AG09319 (cell line): ENCODE measurements at regions not wholly inside any gene's neighbourhood (a gene's known extent, or its start where the extent isn't known, plus 50 kb on each side); places are given as distances from the start of the nearest gene placed in this dataset.
"Not testable (repeated sequence)": the region's sequence is repeated elsewhere in the genome, so short reads cannot be mapped to it uniquely, and the experiment has no call there.

Source experiments
- DNase-seq: peaks from one replicate; pipeline ENCODE4 v3.0.0-alpha.2; 2010; ENCODE audit warnings: low read depth; ENCODE audit errors: extremely low read depth
- TF ChIP-seq, protein P1 (sequence below): IDR thresholded peaks from 2 replicates; pipeline ENCODE4 v1.5.1; 2011; ENCODE audit warnings: low read depth, mild to moderate bottlenecking, inconsistent platforms, low read length, moderate library complexity

DNA sequence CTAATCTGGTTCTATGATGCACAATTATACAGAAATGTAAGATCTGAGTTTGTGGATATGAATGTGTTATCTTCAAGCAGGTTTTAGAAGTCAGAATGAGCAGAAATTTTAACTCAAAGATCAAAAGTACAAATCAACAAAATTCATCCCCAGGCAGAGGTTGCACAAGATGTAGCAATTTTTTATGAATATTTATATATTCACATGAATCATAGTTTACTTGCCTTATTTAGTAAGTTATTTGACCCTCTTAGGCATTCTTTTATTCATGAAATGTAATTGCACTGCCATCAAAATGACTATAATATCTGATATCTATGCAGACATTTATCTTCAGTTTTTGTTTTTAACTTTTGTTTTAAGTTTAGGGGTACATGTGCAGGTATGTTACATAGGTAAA, 103.1 kb upstream of the DAZL start:
- no peak for DNase-seq
- TF ChIP-seq, protein P1, sequence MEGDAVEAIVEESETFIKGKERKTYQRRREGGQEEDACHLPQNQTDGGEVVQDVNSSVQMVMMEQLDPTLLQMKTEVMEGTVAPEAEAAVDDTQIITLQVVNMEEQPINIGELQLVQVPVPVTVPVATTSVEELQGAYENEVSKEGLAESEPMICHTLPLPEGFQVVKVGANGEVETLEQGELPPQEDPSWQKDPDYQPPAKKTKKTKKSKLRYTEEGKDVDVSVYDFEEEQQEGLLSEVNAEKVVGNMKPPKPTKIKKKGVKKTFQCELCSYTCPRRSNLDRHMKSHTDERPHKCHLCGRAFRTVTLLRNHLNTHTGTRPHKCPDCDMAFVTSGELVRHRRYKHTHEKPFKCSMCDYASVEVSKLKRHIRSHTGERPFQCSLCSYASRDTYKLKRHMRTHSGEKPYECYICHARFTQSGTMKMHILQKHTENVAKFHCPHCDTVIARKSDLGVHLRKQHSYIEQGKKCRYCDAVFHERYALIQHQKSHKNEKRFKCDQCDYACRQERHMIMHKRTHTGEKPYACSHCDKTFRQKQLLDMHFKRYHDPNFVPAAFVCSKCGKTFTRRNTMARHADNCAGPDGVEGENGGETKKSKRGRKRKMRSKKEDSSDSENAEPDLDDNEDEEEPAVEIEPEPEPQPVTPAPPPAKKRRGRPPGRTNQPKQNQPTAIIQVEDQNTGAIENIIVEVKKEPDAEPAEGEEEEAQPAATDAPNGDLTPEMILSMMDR = no peak

DNA sequence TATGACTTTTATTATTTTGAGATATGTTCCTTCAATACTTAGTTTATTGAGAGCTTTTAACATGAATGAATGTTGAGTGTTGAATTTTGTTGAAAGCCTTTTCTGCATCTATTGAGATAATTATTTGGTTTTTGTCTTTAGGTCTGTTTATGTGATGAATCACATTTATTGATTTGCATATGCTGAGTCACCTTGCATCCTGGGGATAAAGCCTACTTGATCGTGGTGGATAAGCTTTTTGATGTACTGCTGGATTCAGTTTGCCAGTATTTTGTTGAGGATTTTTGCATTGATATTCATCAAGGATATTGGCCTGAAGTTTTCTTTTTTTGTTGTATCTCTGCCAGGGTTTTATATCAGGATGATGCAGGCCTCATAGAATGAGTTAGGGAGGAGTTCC, 106.5 kb upstream of the DAZL start:
- DNase-seq = not testable (repeated sequence)

DNA sequence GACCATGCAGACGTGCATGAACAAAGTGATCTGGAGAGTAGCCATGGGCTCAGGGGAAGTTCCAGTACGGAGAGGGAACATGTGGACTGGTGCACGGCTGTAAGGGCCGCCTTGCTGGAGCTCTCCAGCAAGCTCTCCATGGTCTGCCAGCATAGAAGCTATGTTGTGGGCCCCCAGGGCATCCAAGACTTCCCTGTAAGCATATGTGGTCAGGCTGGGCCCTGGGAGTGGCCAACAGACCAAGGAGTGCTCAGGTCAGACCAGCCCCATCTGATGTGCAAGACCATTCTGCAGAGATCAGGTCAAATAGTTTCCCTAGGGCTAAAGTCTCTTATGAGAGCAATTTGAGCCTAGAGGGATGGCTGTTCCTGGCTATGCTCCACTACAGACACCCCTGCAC, 110.1 kb upstream of the DAZL start:
- TF ChIP-seq, protein P1 = no peak
- no peak for DNase-seq

DNA sequence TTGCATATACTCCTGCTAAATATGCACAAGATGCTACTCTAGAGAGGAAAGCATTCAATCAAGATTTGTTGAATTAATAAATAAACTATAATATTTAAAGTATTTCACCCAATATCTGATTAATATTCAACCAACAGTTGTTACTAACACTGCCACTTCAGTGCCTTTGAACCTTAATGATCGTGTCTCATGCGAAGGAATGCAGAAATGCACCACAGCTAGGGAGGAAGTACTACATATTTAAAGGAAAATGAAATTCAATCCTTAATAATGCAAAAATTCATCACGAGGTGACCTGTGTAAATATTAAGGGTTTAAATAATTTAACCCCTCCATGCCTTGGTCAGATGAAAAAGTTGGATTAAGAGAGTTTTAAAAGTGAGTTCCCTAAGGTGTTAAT, 114.2 kb upstream of the DAZL start:
- TF ChIP-seq, protein P1 = no peak
- DNase-seq = no peak

DNA sequence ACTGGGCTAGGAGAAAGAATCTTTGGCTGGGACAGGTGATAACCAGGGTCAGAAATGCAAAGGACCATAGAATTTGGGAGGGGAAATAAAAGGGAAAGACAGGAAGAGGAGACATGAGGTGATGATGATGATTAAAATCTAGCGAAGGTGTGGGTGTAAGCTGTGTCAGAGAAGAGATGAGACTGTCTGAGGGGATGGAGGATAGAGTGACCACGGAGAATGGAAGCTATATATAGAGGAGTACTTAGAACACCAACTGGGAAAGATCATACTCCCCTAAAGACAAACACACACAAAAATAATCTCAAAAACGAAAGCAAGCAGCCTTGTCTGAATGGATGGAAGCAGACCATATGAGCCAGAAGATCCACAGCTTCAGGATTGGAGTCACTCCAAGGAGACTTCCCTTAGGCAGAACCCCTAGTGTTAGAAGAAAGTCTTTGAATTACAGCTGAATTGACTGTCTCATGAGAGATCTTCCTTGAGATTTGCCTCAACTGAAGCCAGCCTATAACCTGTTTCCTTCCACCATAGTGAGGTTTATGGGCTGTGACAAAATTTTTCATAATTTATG, 115.2 kb upstream of the DAZL start:
- DNase-seq = no peak
- TF ChIP-seq, protein P1 = no peak

DNA sequence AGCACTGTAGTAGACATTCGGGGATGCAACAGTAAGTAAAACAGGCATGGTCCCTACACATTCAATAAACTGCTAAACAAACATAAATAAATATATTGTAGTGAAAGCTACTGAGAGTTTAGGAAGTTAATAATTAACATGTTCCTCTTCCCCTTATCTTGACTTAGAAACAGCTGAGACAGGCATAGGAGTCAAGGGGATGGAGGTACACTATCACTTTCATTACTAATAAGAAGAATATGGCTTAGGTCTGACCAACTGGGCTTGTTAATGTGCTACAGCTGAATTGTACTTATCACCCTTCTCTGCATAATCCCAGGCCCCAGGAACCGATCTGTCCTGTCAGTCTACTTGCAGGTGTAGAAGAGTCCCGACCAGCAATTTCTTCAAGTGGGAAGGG, 116.3 kb upstream of the DAZL start:
- TF ChIP-seq, protein P1 = no peak

DNA sequence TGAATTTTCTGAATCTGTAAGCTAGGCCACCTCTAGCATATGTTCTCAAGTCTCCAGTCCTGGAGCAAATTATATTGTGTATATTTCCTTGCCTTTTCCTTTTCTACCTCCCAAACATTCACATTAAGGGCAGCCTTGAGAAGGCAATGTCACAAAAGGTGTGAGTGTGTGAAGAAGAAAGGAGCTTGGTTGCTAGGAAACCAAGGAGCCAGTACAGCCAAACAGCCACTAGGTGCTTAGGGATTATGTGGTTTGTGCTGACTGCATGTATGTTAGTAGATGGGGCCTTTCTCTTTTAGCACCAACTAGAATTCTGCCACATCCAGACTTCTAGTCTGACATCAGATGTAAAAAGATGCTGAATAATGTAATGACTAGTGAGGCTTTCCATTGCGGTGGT, 118.8 kb upstream of the DAZL start:
- no peak for DNase-seq

More for the DNA sequence above, 116.3 kb upstream of the DAZL start:
- DNase-seq = no peak

DNA sequence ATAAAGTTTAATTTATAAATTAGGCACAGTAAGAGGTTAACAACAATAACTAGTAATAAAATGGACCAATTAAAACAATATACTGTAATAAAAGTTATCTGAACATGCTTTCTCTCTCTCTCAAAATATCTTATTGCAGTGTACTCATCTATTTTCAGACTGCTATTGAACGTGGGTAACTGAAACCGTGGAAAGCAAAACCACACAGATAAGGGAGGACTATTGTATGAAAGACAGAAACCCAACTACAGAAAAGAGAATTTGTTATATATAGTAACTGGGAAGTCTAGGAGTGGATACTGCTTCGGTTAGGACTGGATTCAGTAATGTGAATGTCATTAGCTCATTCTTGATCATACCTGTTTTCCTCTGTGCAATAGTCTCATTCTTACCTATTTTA, 119.3 kb upstream of the DAZL start:
- DNase-seq = no peak
- TF ChIP-seq, protein P1 = no peak

More for the DNA sequence above, 118.8 kb upstream of the DAZL start:
- TF ChIP-seq, protein P1 = no peak
